ENCODE measurements at regions not wholly inside any gene's neighbourhood (a gene's known extent, or its start where the extent isn't known, plus 50 kb on each side); places are given as distances from the start of the nearest gene placed in this dataset.

- no peak overlapping the region for H2AFZ ChIP-seq (ENCODE audit: low read length)
- Mint-ChIP-seq H3K27ac (no peak overlapping the region), H3K36me3 (ENCODE audit: insufficient read depth in 1 of 3, low read depth in 3 of 3) (no peaks in the 10 kb centered on the region), H3K4me1 (peaks cover 6% of the 10 kb centered on the region in 2 experiments), H3K27me3 (ENCODE audit: low read depth) (no peaks in the 10 kb centered on the region), H3K4me3 (no peak overlapping the region), H3K9me3 (no peaks in the 10 kb centered on the region)
- no peak overlapping the region for H3K4me2 ChIP-seq (ENCODE audit: insufficient read depth, insufficient read length, low read length)
- no peak overlapping the region for H3K18ac ChIP-seq (ENCODE audit: insufficient read length, low read depth, low read length)
- H2BK12ac ChIP-seq (ENCODE audit: insufficient read length, low read depth, low read length): no peak overlapping the region
- H4K8ac ChIP-seq (replicated peaks; ENCODE audit: insufficient read length, low read depth, low read length): no peak overlapping the region
- H2BK120ac ChIP-seq (ENCODE audit: low read depth, low read length, poor library complexity, severe bottlenecking): no peak overlapping the region
- no peaks in the 10 kb centered on the region for H4K20me1 ChIP-seq (ENCODE audit: control insufficient read depth, insufficient read depth, insufficient read length)
- no peaks in the 10 kb centered on the region for H3K79me1 ChIP-seq (ENCODE audit: insufficient read depth, low read depth, low read length, poor library complexity, severe bottlenecking)
- H3K27me3 ChIP-seq (ENCODE audit: insufficient read depth, low read length): no peaks in the 10 kb centered on the region
- no peak overlapping the region for H4K5ac ChIP-seq (ENCODE audit: insufficient read length, low read depth, low read length)
- H2AK5ac ChIP-seq (ENCODE audit: insufficient read length, low read length): no peak overlapping the region
- no peak overlapping the region for H3T11ph ChIP-seq (ENCODE audit: low read length)
- H3K9ac ChIP-seq (ENCODE audit: extremely low read depth, insufficient read length, low read length): no peak overlapping the region
- H3K79me2 ChIP-seq (ENCODE audit: insufficient read depth, low read length): no peaks in the 10 kb centered on the region
- H3K23ac ChIP-seq (ENCODE audit: insufficient read length, low read depth, low read length): no peak overlapping the region
- H3K27ac ChIP-seq (ENCODE audit: insufficient read length, low read depth, low read length): no peak overlapping the region
- H2BK5ac ChIP-seq (ENCODE audit: insufficient read length, low read length): no peak overlapping the region
- H3K4me1 ChIP-seq (ENCODE audit: insufficient read depth, low read length): no peaks in the 10 kb centered on the region
- no peak for DNase-seq
- H2BK20ac ChIP-seq (ENCODE audit: low read depth, low read length, poor library complexity, severe bottlenecking): no peak overlapping the region
- no peak overlapping the region for H3K14ac ChIP-seq (ENCODE audit: insufficient read depth, low read length)
- H3K23me2 ChIP-seq (ENCODE audit: insufficient read length, low read depth, low read length, poor library complexity, severe bottlenecking): no peaks in the 10 kb centered on the region
- no peak overlapping the region for H4K91ac ChIP-seq (ENCODE audit: insufficient read length, low read depth, low read length)
- TF ChIP-seq CTCF (conservative IDR thresholded peaks at IDR 0.05): peak; percentile 80
- H3K9me3 ChIP-seq (ENCODE audit: control insufficient read depth, low read depth, low read length): no peaks in the 10 kb centered on the region
- H2BK15ac ChIP-seq (ENCODE audit: low read depth, low read length): no peak overlapping the region
- no peak overlapping the region for H3K4ac ChIP-seq (ENCODE audit: low read depth, low read length)
- H3K56ac ChIP-seq (ENCODE audit: insufficient read length, low read depth, low read length): no peak overlapping the region
- WGBS (ENCODE audit: extremely low coverage, insufficient read length, low lambda C conversion rate): no CpG with 5 or more reads among the region's 8 CpGs
These were observed 1110.6 kb upstream of the ACVR2A start for GRCh38 chr2:146734042-146734820.
